ENCODE measurements at regions not wholly inside any gene's neighbourhood (a gene's known extent, or its start where the extent isn't known, plus 50 kb on each side); places are given as distances from the start of the nearest gene placed in this dataset.

DNA sequence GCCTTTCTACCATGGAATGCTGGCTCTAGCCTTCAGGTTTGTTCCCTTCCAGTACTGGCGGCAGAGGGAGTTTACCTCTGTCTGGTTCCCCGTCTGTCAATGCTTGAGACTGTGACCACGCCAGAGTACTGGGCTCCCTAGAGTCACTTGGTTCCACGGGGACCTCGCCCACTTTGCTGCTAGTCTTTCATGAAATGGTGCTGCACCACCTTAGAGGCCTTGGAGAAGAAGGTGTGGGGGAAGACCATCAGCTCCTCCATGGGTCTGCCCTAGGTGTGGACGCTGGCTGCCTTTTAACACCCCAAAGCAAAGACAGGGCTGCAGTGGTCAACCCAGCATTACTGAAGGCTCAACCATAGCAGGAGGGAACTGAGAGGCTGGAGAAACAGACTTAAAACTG, 55.3 kb upstream of the KSR1 start:
- no peak for TF ChIP-seq POLR2AphosphoS5 (IDR thresholded peaks at IDR 0.05; ENCODE audit: borderline replicate concordance, low read depth, low read length)
- no peak for TF ChIP-seq EZH2 (IDR thresholded peaks at IDR 0.05)

Measured in SK-N-MC (cell line).